HG03039 (cell line): ENCODE measurements at regions not wholly inside any gene's neighbourhood (a gene's known extent, or its start where the extent isn't known, plus 50 kb on each side); places are given as distances from the start of the nearest gene placed in this dataset.

Experiments used
- ATAC-seq: cut with Tn5 transposase; IDR thresholded peaks from one replicate; pipeline ENCODE4 v1.9.1; 2021; ENCODE audit warnings: mild to moderate bottlenecking, moderate library complexity; ENCODE audit not compliant: unreplicated experiment

GRCh38 chr1:108051631-108052377 lies 86.8 kb upstream of the VAV3 start:
- ATAC-seq: no peak

- no peak for ATAC-seq
Observed at GRCh38 chr1:108050911-108051629, 86.1 kb upstream of the VAV3 start.

GRCh38 chr1:108050158-108050557 lies 85.2 kb upstream of the VAV3 start:
- ATAC-seq: no peak

GRCh38 chr1:108049178-108049819 lies 84.3 kb upstream of the VAV3 start:
- ATAC-seq: peak; percentile 48

GRCh38 chr1:108048301-108049177 lies 83.6 kb upstream of the VAV3 start:
- no peak for ATAC-seq

- no peak for ATAC-seq
Observed at GRCh38 chr1:108047085-108047484, 82.1 kb upstream of the VAV3 start.

- no peak for ATAC-seq
Observed at GRCh38 chr1:108046026-108046425, 81.0 kb upstream of the VAV3 start.

GRCh38 chr1:108045460-108045859 lies 80.5 kb upstream of the VAV3 start:
- no peak for ATAC-seq

- no peak for ATAC-seq
Observed at GRCh38 chr1:108044318-108044717, 79.3 kb upstream of the VAV3 start.

GRCh38 chr1:108043707-108044106 lies 78.7 kb upstream of the VAV3 start:
- no peak for ATAC-seq

- no peak for ATAC-seq
Observed at GRCh38 chr1:108042610-108043009, 77.6 kb upstream of the VAV3 start.

GRCh38 chr1:108041360-108042142 lies 76.6 kb upstream of the VAV3 start:
- no peak for ATAC-seq

GRCh38 chr1:108038653-108039236 lies 73.8 kb upstream of the VAV3 start:
- no peak for ATAC-seq

GRCh38 chr1:108036796-108037562 lies 72.0 kb upstream of the VAV3 start:
- no peak for ATAC-seq

GRCh38 chr1:108034396-108034795 lies 69.4 kb upstream of the VAV3 start:
- no peak for ATAC-seq

GRCh38 chr1:108033550-108033951 lies 68.6 kb upstream of the VAV3 start:
- no peak for ATAC-seq

GRCh38 chr1:108028841-108029388 lies 63.9 kb upstream of the VAV3 start:
- ATAC-seq: no peak

GRCh38 chr1:108027389-108027788 lies 62.4 kb upstream of the VAV3 start:
- ATAC-seq: no peak

GRCh38 chr1:108017698-108018097 lies 52.7 kb upstream of the VAV3 start:
- no peak for ATAC-seq
